Astrocyte of the spinal cord (primary cell): ENCODE measurements at regions not wholly inside any gene's neighbourhood (a gene's known extent, or its start where the extent isn't known, plus 50 kb on each side); places are given as distances from the start of the nearest gene placed in this dataset.

Experiments
- DNase-seq: peaks from one replicate; pipeline ENCODE4 v3.0.0; 2011; ENCODE audit warnings: low read depth, low spot score
- H3K4me3 ChIP-seq: 2 replicates; pipeline ENCODE4 v1.5.1; 2011; ENCODE audit warnings: low read depth, mild to moderate bottlenecking, low read length, moderate library complexity
- in situ Hi-C: cut with HindIII; loops from 2 replicates; pipeline ENCODE4 v1.10.0; 2017; ENCODE audit warnings: low sequenced_read_pairs
- TF ChIP-seq, protein P1 (sequence below): IDR thresholded peaks from 2 replicates; pipeline ENCODE4 v1.5.1; 2012; ENCODE audit warnings: low read depth, mild to moderate bottlenecking, low read length, inconsistent platforms

DNA sequence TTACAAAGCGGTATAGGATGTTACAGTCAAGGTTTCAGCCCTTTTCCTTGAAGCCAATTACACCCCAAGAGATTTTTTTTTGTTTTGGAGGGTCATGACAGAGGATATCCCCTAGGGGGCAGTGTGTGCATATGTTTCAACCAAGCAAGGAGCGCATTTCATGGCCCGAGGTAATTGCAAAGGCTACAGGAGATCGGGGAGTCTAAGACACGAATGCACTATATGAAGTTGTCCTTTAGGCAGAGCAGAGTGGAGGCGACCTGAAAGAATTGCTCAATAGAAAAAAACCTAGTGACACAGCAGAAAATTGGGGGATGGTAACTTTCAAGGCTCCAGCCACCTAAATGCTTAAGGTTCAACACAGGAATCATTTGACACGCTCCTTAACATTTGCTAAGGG lies 219.8 kb upstream of the PARD3B start:
- in situ Hi-C loops, result no loop called here
- H3K4me3 ChIP-seq, result no peak overlapping the region
- DNase-seq, result peak; percentile 81
- TF ChIP-seq, protein P1, sequence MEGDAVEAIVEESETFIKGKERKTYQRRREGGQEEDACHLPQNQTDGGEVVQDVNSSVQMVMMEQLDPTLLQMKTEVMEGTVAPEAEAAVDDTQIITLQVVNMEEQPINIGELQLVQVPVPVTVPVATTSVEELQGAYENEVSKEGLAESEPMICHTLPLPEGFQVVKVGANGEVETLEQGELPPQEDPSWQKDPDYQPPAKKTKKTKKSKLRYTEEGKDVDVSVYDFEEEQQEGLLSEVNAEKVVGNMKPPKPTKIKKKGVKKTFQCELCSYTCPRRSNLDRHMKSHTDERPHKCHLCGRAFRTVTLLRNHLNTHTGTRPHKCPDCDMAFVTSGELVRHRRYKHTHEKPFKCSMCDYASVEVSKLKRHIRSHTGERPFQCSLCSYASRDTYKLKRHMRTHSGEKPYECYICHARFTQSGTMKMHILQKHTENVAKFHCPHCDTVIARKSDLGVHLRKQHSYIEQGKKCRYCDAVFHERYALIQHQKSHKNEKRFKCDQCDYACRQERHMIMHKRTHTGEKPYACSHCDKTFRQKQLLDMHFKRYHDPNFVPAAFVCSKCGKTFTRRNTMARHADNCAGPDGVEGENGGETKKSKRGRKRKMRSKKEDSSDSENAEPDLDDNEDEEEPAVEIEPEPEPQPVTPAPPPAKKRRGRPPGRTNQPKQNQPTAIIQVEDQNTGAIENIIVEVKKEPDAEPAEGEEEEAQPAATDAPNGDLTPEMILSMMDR, result peak; percentile 76

DNA sequence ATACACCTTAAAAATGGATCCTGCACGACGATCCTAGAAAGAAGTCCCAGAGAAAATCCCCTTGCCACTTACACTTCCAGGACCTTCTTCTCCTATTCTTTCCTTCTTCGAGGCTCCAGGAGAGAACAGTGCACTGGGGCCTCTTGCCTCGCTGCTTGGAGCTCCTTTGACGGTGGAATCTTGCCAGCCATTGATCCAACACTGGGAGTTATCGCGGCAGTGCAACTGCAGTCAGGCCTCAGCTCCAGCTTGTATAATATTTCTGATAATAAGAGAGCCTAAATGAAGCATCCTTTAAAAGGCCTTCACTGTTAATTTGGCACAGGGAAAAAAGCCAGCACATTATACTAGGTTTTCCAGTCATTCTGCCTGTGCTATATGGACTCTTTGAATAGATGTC lies 216.9 kb upstream of the PARD3B start:
- TF ChIP-seq, protein P1, result no peak
- H3K4me3 ChIP-seq, result no peak overlapping the region
- in situ Hi-C loops, result no loop called here
- no peak for DNase-seq

DNA sequence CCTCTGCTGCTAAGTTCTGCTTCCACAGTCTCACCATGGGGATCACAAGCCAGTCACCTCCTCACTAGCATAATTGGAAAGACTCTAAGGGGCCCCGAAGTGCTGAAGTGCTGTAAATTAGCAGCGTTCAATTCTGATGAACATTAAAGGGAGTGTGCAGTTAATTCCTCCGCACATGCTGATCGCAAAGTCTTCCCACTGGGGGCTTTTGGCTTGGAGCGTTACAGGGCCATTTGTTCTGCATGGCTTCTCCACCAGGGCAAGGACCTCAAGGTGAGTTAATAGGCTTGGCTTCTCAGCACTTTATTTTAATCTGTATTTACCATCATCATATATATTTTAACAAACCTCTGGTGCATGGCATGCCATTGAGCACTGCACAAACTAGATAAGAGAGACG lies 216.3 kb upstream of the PARD3B start:
- in situ Hi-C loops, result no loop called here
- TF ChIP-seq, protein P1, result no peak
- no peak for DNase-seq
- no peak overlapping the region for H3K4me3 ChIP-seq

DNA sequence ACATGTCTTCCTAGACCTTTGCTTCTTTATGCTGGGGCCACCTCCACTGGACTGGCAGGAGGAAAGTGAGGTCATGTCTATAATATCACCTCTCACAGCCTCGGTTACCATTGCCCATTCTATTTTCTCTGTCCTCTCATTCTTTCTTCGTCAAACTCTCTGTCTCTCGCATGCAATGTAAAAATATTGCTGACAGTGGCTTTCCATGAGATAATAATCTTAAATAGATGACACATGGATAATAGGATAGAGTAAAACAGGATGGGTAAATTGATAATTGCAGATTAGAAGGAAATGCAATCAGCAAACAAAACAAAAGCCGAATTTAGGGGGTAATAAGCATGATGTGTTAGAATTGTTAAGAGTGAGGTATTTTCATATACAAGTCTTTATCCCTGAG lies 215.7 kb upstream of the PARD3B start:
- DNase-seq, result no peak
- in situ Hi-C loops, result no loop called here
- H3K4me3 ChIP-seq, result no peak overlapping the region
- TF ChIP-seq, protein P1, result no peak

DNA sequence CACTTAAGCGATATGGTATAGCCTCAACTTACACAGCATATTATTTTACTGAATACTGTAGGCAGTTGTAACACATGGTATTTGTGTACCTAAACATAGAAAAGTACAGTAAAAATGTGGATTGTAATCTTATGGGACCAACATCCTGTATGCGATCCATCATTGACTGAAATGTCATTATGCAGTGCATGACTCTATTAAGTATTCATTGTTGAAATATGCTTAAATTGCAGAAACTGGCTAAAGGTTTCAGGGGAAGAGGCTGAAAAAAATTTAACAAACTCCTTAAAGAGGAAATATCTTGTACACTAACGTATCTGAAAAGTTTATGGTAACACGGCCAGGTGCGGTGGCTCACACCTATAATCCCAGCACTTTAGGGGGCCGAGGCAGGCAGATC lies 214.1 kb upstream of the PARD3B start:
- DNase-seq, result no peak
- H3K4me3 ChIP-seq, result no peak overlapping the region
- TF ChIP-seq, protein P1, result no peak
- in situ Hi-C loops, result no loop called here

DNA sequence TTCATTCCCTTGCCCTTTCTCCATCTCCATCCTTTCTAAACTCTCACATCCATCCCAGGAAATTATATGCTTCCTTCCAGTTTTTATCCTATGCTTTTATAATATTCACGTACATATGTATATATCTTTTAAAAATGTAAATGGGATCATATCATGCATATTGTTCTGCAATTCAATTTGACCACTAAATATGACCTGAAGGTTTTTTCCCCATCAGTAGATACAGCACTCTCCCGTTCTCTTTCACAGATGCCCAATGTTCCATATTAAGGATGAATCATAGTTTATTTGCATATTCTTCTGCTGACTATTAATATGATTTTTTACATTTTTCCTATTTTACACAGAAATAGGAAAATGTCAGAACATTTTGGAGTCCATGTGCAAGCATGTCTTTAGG lies 213.3 kb upstream of the PARD3B start:
- in situ Hi-C loops, result no loop called here
- TF ChIP-seq, protein P1, result no peak
- no peak overlapping the region for H3K4me3 ChIP-seq
- no peak for DNase-seq

DNA sequence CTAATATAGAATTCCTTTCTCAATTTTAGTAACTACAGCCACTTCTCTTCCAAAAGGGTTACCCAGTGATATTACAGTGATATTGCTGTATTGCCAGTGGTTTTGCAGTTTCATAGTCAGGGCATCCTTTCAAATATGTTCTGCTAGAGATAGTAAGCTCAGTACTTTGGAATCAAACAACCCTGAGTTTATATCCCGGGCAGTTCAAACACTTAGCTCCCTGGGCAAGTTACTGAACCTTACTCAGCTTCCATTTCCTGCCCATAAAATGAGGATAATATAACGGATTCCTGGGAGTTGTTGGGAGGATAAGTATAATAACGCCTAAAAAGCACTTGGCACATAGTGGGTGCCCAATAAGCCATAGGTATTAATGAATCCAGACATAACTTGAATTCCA lies 212.6 kb upstream of the PARD3B start:
- TF ChIP-seq, protein P1, result no peak
- no peak for DNase-seq
- in situ Hi-C loops, result no loop called here
- H3K4me3 ChIP-seq, result no peak overlapping the region
